ENCODE measurements at regions not wholly inside any gene's neighbourhood (a gene's known extent, or its start where the extent isn't known, plus 50 kb on each side); places are given as distances from the start of the nearest gene placed in this dataset.
"Not testable (repeated sequence)": the region's sequence is repeated elsewhere in the genome, so short reads cannot be mapped to it uniquely, and the experiment has no call there.

DNA sequence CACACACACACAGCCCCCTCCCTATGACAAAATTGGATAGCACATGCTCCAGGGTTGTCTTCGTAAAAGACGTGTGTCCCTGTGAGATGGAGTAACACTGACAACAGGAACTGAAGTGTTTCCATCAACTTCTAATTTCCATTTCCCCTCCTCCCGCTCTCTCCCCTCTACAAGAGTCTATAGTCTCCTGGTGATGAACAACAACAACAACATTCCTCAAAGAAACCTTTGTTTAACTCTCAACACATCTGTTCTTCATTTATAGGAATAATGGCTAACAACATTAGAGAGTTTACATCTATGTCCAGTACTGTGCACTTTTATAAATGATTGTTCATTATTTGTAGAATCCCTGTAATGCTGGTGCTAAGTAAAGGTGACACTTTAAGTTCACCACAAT is 205.8 kb upstream of the SSTR4 start:
- DNase-seq (ENCODE audit: low spot score) = no peak
- TF ChIP-seq, protein P1, sequence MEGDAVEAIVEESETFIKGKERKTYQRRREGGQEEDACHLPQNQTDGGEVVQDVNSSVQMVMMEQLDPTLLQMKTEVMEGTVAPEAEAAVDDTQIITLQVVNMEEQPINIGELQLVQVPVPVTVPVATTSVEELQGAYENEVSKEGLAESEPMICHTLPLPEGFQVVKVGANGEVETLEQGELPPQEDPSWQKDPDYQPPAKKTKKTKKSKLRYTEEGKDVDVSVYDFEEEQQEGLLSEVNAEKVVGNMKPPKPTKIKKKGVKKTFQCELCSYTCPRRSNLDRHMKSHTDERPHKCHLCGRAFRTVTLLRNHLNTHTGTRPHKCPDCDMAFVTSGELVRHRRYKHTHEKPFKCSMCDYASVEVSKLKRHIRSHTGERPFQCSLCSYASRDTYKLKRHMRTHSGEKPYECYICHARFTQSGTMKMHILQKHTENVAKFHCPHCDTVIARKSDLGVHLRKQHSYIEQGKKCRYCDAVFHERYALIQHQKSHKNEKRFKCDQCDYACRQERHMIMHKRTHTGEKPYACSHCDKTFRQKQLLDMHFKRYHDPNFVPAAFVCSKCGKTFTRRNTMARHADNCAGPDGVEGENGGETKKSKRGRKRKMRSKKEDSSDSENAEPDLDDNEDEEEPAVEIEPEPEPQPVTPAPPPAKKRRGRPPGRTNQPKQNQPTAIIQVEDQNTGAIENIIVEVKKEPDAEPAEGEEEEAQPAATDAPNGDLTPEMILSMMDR (IDR thresholded peaks at IDR 0.05; ENCODE audit: extremely low read depth, insufficient read depth, missing control alignments) = no peak
- in situ Hi-C loops (cut with MboI; ENCODE audit: low pct_unique_long_range_greater_than_20kb, low sequenced_read_pairs, unreplicated experiment) = no loop called here

DNA sequence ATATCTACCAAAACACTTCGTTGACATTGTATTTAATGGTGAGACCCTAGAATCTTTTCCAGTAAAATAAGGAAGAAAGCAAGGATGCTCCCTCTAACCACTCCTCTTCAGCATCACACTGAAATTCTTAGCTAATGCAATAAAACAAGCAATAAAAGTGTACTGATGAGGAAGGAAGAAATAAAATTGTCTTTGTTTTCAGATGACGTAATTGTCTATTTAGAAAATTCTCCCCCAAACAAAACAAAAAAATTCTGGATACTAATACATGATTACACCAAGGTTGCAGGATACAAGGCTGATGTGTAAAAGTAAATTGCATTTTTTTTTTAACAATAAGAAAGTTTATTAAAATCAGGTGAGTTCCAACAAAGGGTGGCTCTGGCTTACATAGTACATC is 205.0 kb upstream of the SSTR4 start:
- in situ Hi-C loops (cut with MboI; ENCODE audit: low pct_unique_long_range_greater_than_20kb, low sequenced_read_pairs, unreplicated experiment) = no loop called here
- TF ChIP-seq, protein P1 (IDR thresholded peaks at IDR 0.05; ENCODE audit: extremely low read depth, insufficient read depth, missing control alignments) = no peak
- DNase-seq (ENCODE audit: low spot score) = no peak

DNA sequence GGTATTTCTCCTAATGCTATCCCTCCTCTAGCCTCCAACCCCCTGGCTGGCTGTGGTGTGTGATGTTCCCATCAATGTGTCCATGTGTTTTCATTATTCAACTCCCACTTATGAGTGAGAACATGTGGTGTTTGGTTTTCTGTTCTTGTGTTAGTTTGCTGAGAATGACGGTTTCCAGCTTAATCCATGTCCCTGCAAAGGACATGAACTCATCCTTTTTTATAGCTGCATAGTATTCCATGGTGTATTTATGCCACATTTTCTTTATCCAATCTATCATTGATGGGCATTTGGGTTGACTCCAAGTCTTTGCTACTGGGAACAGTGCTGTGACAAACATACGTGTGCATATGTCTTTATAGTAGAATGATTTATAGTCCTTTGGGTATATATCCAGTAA is 204.4 kb upstream of the SSTR4 start:
- DNase-seq (ENCODE audit: low spot score); in situ Hi-C loops (cut with MboI; ENCODE audit: low pct_unique_long_range_greater_than_20kb, low sequenced_read_pairs, unreplicated experiment): not testable (repeated sequence)

DNA sequence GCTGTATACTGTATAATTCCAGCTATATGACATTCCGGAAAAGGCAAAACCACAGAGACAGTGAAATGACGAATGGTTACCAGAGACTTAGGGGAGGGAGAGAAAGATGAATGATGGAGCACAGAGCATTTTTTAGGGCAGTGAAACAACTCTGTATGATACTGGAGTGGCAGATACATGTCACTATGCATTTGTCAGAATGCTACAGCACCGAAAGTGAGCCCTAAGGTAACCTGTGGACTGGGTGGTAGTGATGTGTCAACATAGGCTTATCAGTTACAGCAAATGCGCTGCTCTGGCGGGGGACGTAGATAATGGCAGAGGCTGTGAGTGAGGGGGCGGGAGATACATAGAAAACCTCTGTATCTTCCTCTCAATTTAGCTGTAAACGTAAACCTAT is 201.3 kb upstream of the SSTR4 start:
- TF ChIP-seq, protein P1 (IDR thresholded peaks at IDR 0.05; ENCODE audit: extremely low read depth, insufficient read depth, missing control alignments) = no peak
- no peak for DNase-seq (ENCODE audit: low spot score)
- in situ Hi-C loops (cut with MboI; ENCODE audit: low pct_unique_long_range_greater_than_20kb, low sequenced_read_pairs, unreplicated experiment) = no loop called here

DNA sequence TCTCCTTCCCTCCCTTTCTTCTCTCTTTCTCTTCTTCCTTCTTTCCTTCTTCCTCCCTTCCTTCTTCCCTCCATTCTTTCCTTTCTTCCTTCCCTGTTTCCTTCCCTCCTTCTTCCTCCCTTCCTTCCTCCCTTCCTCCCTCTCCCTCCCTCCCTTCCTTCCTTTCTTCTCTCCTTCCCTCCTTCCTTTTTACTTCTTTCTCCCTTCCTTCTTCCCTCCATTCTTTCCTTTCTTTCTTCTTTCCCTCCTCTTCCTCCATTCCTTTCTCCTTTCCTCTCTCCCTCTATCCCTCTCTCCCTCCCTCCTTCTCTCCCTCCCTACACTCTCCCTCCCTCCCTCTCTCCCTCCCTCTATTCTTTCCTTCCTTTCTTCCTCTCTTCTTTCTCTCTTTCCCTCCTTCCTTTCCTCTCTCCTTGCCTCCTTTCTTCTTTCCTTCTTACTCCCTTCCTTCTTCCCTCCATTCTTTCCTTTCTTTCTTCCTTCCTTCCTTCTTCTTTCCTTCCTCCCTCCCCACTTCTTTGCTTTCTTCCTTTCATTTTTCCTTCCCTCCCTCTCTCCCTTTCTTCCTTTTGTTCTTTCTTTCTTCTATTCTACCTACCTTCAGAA is 200.4 kb upstream of the SSTR4 start:
- DNase-seq (ENCODE audit: low spot score) = no peak
- in situ Hi-C loops (cut with MboI; ENCODE audit: low pct_unique_long_range_greater_than_20kb, low sequenced_read_pairs, unreplicated experiment) = no loop called here
- TF ChIP-seq, protein P1 (IDR thresholded peaks at IDR 0.05; ENCODE audit: extremely low read depth, insufficient read depth, missing control alignments) = no peak

DNA sequence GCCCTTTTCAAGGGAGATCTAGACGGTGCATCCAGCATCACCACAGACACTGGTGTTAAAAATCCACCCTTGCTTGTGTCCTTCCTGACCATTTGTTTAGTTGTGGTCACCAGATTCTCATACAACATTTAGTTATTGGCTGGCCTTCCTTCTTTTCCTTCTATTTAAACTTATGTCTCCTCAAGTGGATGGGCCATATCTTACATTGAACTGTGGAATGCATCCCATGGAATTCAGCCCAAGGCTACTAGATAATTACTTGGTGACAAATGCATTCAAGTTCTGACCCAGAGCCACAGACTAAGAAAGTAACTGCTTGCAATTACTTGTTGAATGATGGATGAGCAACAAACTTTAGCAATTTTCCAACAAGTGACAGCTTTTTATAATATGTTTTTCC is 198.9 kb upstream of the SSTR4 start:
- DNase-seq (ENCODE audit: low spot score) = no peak
- TF ChIP-seq, protein P1 (IDR thresholded peaks at IDR 0.05; ENCODE audit: extremely low read depth, insufficient read depth, missing control alignments) = no peak
- in situ Hi-C loops (cut with MboI; ENCODE audit: low pct_unique_long_range_greater_than_20kb, low sequenced_read_pairs, unreplicated experiment) = no loop called here

DNA sequence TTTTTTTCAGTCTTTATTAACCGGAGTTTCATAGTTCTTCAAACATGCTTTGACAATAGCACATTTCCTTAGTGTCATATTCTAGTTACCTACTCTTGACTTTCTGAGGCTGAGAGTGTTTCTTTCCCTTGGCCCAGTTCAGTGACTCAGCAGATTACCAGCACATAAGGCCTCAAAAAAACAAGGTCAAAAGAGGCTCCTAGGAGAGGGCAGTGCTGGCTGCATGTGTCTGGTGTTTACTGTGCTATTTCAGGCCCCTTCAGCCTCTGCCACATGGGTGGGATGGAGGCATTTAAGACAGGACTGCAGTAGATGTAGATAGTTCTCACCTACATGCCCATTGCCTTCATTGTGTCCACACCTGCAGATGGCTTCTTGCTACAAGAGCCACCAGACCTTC is 198.2 kb upstream of the SSTR4 start:
- TF ChIP-seq, protein P1 (IDR thresholded peaks at IDR 0.05; ENCODE audit: extremely low read depth, insufficient read depth, missing control alignments) = no peak
- no peak for DNase-seq (ENCODE audit: low spot score)
- in situ Hi-C loops (cut with MboI; ENCODE audit: low pct_unique_long_range_greater_than_20kb, low sequenced_read_pairs, unreplicated experiment) = no loop called here

Data from GM13977 (cell line).